GM12864 (cell line): ENCODE measurements at regions not wholly inside any gene's neighbourhood (a gene's known extent, or its start where the extent isn't known, plus 50 kb on each side); places are given as distances from the start of the nearest gene placed in this dataset.

Source experiments
- DNase-seq: peaks from one replicate; pipeline ENCODE4 v3.0.0-alpha.2; 2011; ENCODE audit warnings: low read depth
- H3K4me3 ChIP-seq: 2 replicates; pipeline ENCODE4 v1.5.1; 2011; ENCODE audit warnings: mild to moderate bottlenecking, low read depth, low read length, control low read depth
- TF ChIP-seq, protein P1 (sequence below): IDR thresholded peaks from 2 replicates; pipeline ENCODE4 v1.5.1; 2011; ENCODE audit warnings: low read depth, mild to moderate bottlenecking, moderate library complexity, low read length, control low read depth, inconsistent platforms; ENCODE audit errors: missing control alignments

- TF ChIP-seq, protein P1, sequence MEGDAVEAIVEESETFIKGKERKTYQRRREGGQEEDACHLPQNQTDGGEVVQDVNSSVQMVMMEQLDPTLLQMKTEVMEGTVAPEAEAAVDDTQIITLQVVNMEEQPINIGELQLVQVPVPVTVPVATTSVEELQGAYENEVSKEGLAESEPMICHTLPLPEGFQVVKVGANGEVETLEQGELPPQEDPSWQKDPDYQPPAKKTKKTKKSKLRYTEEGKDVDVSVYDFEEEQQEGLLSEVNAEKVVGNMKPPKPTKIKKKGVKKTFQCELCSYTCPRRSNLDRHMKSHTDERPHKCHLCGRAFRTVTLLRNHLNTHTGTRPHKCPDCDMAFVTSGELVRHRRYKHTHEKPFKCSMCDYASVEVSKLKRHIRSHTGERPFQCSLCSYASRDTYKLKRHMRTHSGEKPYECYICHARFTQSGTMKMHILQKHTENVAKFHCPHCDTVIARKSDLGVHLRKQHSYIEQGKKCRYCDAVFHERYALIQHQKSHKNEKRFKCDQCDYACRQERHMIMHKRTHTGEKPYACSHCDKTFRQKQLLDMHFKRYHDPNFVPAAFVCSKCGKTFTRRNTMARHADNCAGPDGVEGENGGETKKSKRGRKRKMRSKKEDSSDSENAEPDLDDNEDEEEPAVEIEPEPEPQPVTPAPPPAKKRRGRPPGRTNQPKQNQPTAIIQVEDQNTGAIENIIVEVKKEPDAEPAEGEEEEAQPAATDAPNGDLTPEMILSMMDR = no peak
- no peak overlapping the region for H3K4me3 ChIP-seq
- DNase-seq = no peak
Observed at GRCh38 chr12:24014240-24014639, 64.8 kb upstream of the SOX5 start.

DNA sequence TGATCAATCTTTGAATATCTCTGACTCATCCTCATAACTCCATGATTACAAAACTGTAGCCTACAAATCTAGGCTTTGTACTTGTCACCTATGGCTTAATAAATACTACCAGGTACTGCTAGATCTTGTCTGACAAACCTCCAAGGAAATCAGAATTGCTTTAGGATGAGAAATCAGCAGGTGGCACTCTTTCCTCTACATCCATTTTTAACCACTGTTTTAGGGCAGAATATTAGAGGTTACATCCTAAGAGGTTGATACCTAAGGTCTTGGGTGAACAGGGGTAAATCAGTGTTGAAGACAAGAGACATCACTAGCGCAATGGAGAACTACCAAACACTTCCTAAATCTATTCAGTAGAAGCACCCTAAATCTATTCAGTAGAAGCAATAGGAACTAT is 63.1 kb upstream of the SOX5 start:
- H3K4me3 ChIP-seq = no peak overlapping the region
- DNase-seq = no peak
- TF ChIP-seq, protein P1 = no peak

- TF ChIP-seq, protein P1 = no peak
- no peak overlapping the region for H3K4me3 ChIP-seq
- DNase-seq = no peak
Observed at GRCh38 chr12:24011927-24012507, 62.5 kb upstream of the SOX5 start.

- DNase-seq = no peak
- H3K4me3 ChIP-seq = no peak overlapping the region
- TF ChIP-seq, protein P1 = no peak
Observed at GRCh38 chr12:24008166-24008565, 58.7 kb upstream of the SOX5 start.
